SK-N-MC (cell line): ENCODE measurements at regions not wholly inside any gene's neighbourhood (a gene's known extent, or its start where the extent isn't known, plus 50 kb on each side); places are given as distances from the start of the nearest gene placed in this dataset.

Source experiments
- EZH2 ChIP-seq: fragments of 200-600 bp; sonication (generic); IDR thresholded peaks from one replicate; pipeline ENCODE4 v1.6.1; 2017; ENCODE audit warnings: antibody characterized with exemption
- POLR2AphosphoS5 ChIP-seq: IDR thresholded peaks from 2 replicates; pipeline ENCODE4 v1.6.1; 2012; ENCODE audit warnings: mild to moderate bottlenecking, low read depth, low read length, borderline replicate concordance

- TF ChIP-seq POLR2AphosphoS5 = no peak
- no peak for TF ChIP-seq EZH2
These were observed 122.8 kb downstream of the ALDH8A1 start for GRCh38 chr6:134826889-134827737.
